ENCODE measurements at regions not wholly inside any gene's neighbourhood (a gene's known extent, or its start where the extent isn't known, plus 50 kb on each side); places are given as distances from the start of the nearest gene placed in this dataset.

DNA sequence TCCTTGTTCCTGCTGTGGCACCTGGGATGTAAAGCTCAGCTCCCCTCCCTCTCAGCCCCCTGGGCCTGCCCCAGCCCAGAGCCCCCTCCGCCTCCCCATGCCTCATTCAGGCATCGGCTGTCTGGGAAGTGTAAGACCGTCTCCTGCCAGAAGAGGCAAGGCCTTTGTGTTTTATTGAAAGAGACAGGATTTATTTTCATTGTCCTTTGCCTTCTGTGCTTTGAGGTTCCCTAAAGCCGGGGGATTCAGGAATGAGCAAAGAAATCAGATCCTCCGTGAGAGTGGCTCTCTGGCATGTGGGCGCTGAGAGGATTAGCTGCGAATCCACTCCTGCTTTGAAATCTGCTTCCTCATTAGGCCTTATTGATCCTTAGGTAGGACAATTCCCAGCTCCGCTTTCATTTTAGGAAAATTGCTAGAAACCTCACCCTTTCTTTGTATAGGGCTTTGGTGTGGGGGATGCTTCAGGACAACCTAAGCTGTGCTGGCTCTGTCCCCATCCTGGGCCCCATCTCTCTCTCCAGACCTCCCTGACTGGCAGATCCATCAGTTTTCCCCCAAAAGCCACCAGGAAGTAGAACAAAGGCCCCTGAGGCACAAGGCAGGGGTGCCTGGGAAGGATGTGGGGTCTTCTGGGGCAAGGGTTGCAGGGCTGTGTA lies 211.5 kb upstream of the TNRC6C start:
- Histone ChIP-seq H3K9me3 (ENCODE audit: control insufficient read depth in 4 of 4, low read length in 3 of 4) (peaks cover 0 to 9% (median 2%) of the 10 kb centered on the region in 4 donors), H3K36me3 (ENCODE audit: control insufficient read depth in 4 of 4, insufficient read depth in 3 of 4, low read depth in 1 of 4, low read length in 3 of 4) (no peaks in the 10 kb centered on the region), H3K4me3 (ENCODE audit: low read depth in 1 of 3, low read length in 3 of 3) (no peak overlapping the region), H3K9ac (ENCODE audit: low read depth in 1 of 2, low read length in 2 of 2) (no peak overlapping the region), H3K27ac (ENCODE audit: low read depth in 1 of 2, low read length in 2 of 2) (no peak overlapping the region), H3K27me3 (ENCODE audit: control insufficient read depth in 4 of 4, insufficient read depth in 4 of 4, low read length in 3 of 4) (peaks cover 0 to 3% (median 0%) of the 10 kb centered on the region in 4 donors), H3K4me1 (ENCODE audit: control insufficient read depth in 4 of 4, insufficient read depth in 4 of 4, low read length in 3 of 4) (no peaks in the 10 kb centered on the region)
- no peak for DNase-seq (ENCODE audit: low spot score)
- no peak for TF ChIP-seq EGR1 (IDR thresholded peaks at IDR 0.05; ENCODE audit: low read depth in 2 of 2)
- no peak for TF ChIP-seq RAD21 (IDR thresholded peaks at IDR 0.05)
- WGBS: 83% methylated on average over 8 of the region's 8 CpGs

DNA sequence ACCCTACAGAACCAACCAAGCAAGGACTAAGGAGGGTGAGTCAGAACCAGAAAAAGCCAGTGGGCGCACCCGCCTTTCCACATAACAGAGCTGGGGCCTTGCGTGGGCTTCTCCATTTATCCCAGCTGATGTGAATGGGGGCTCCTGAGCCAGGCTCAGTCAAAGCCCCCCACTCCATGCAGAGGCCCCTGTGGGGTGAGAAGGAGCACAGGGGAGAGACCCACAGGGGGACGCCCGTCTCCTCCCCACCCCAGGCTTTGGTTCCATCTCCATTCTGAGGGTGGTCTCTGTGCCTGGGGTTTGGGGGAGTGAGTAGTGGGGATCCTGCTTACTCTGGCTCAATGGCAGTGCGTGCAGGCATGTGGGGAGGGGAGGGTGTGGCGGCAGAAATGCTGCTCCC lies 210.1 kb upstream of the TNRC6C start:
- Histone ChIP-seq H3K36me3 (ENCODE audit: control insufficient read depth in 4 of 4, insufficient read depth in 3 of 4, low read depth in 1 of 4, low read length in 3 of 4) (no peaks in the 10 kb centered on the region), H3K27me3 (ENCODE audit: control insufficient read depth in 4 of 4, insufficient read depth in 4 of 4, low read length in 3 of 4) (peaks cover 0 to 3% (median 0%) of the 10 kb centered on the region in 4 donors), H3K4me1 (ENCODE audit: control insufficient read depth in 4 of 4, insufficient read depth in 4 of 4, low read length in 3 of 4) (no peaks in the 10 kb centered on the region), H3K27ac (ENCODE audit: low read depth in 1 of 2, low read length in 2 of 2) (no peak overlapping the region), H3K9ac (ENCODE audit: low read depth in 1 of 2, low read length in 2 of 2) (no peak overlapping the region), H3K4me3 (ENCODE audit: low read depth in 1 of 3, low read length in 3 of 3) (no peak overlapping the region), H3K9me3 (ENCODE audit: control insufficient read depth in 4 of 4, low read length in 3 of 4) (peaks cover 0 to 5% (median 2%) of the 10 kb centered on the region in 4 donors)
- TF ChIP-seq, protein P1, sequence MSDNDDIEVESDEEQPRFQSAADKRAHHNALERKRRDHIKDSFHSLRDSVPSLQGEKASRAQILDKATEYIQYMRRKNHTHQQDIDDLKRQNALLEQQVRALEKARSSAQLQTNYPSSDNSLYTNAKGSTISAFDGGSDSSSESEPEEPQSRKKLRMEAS (IDR thresholded peaks at IDR 0.05): no peak
- TF ChIP-seq RAD21 (IDR thresholded peaks at IDR 0.05): no peak
- no peak for DNase-seq (ENCODE audit: low spot score)
- 96% methylated on average over 7 of the region's 7 CpGs for WGBS

GRCh38 chr17:77749321-77749751 lies 209.2 kb upstream of the TNRC6C start:
- no peak overlapping the region for H3K4me3 ChIP-seq (ENCODE audit: low read depth in 1 of 3, low read length in 3 of 3)
- no peaks in the 10 kb centered on the region for H3K36me3 ChIP-seq (ENCODE audit: control insufficient read depth in 4 of 4, insufficient read depth in 3 of 4, low read depth in 1 of 4, low read length in 3 of 4)
- H3K9me3 ChIP-seq (ENCODE audit: control insufficient read depth in 4 of 4, low read length in 3 of 4): peaks cover 0 to 5% (median 2%) of the 10 kb centered on the region in 4 donors
- DNase-seq (ENCODE audit: low spot score): no peak
- peaks cover 0 to 3% (median 0%) of the 10 kb centered on the region in 4 donors for H3K27me3 ChIP-seq (ENCODE audit: control insufficient read depth in 4 of 4, insufficient read depth in 4 of 4, low read length in 3 of 4)
- H3K9ac ChIP-seq (ENCODE audit: low read depth in 1 of 2, low read length in 2 of 2): no peak overlapping the region
- TF ChIP-seq YY1 (IDR thresholded peaks at IDR 0.05) (no peak), FOXA1 (IDR thresholded peaks at IDR 0.05) (no peak), REST (IDR thresholded peaks at IDR 0.05) (no peak), RAD21 (IDR thresholded peaks at IDR 0.05) (no peak)
- no peak overlapping the region for H3K27ac ChIP-seq (ENCODE audit: low read depth in 1 of 2, low read length in 2 of 2)
- 74% methylated on average over 6 of the region's 6 CpGs for WGBS
- no peaks in the 10 kb centered on the region for H3K4me1 ChIP-seq (ENCODE audit: control insufficient read depth in 4 of 4, insufficient read depth in 4 of 4, low read length in 3 of 4)

GRCh38 chr17:77749989-77750388 lies 208.5 kb upstream of the TNRC6C start:
- H3K27me3 ChIP-seq (ENCODE audit: control insufficient read depth in 4 of 4, insufficient read depth in 4 of 4, low read length in 3 of 4): peaks cover 0 to 3% (median 0%) of the 10 kb centered on the region in 4 donors
- no peak overlapping the region for H3K4me3 ChIP-seq (ENCODE audit: low read depth in 1 of 3, low read length in 3 of 3)
- H3K27ac ChIP-seq (ENCODE audit: low read depth in 1 of 2, low read length in 2 of 2): no peak overlapping the region
- H3K9me3 ChIP-seq (ENCODE audit: control insufficient read depth in 4 of 4, low read length in 3 of 4): peaks cover 0 to 8% (median 7%) of the 10 kb centered on the region in 4 donors
- 86% methylated on average over 7 of the region's 7 CpGs for WGBS
- TF ChIP-seq EGR1 (IDR thresholded peaks at IDR 0.05; ENCODE audit: low read depth in 2 of 2): no peak
- TF ChIP-seq RAD21 (IDR thresholded peaks at IDR 0.05): no peak
- no peak for TF ChIP-seq HNF4G (IDR thresholded peaks at IDR 0.05)
- no peak for TF ChIP-seq RXRA (IDR thresholded peaks at IDR 0.05)
- TF ChIP-seq TAF1 (conservative IDR thresholded peaks at IDR 0.05): no peak
- no peak for TF ChIP-seq YY1 (IDR thresholded peaks at IDR 0.05)
- no peak for DNase-seq (ENCODE audit: low spot score)
- no peak overlapping the region for H3K9ac ChIP-seq (ENCODE audit: low read depth in 1 of 2, low read length in 2 of 2)
- H3K36me3 ChIP-seq (ENCODE audit: control insufficient read depth in 4 of 4, insufficient read depth in 3 of 4, low read depth in 1 of 4, low read length in 3 of 4): no peaks in the 10 kb centered on the region
- no peaks in the 10 kb centered on the region for H3K4me1 ChIP-seq (ENCODE audit: control insufficient read depth in 4 of 4, insufficient read depth in 4 of 4, low read length in 3 of 4)

All from liver (tissue), 7 donors.